ENCODE measurements at regions not wholly inside any gene's neighbourhood (a gene's known extent, or its start where the extent isn't known, plus 50 kb on each side); places are given as distances from the start of the nearest gene placed in this dataset.

- H2AFZ ChIP-seq, result no peak overlapping the region
These were observed 191.1 kb upstream of the NUDT4 start for GRCh38 chr12:93186621-93187020.

GRCh38 chr12:93191423-93191822 is 186.3 kb upstream of the NUDT4 start:
- Histone ChIP-seq H3K4me1 (no peaks in the 10 kb centered on the region), H3K27ac (no peak overlapping the region), H3K4me3 (ENCODE audit: low read depth, low read length) (no peak overlapping the region), H3K4me2 (ENCODE audit: low read length) (no peak overlapping the region), H3K9me3 (ENCODE audit: control insufficient read depth, low read length) (no peaks in the 10 kb centered on the region), H2AFZ (no peak overlapping the region), H3K9ac (no peak overlapping the region), H3K27me3 (ENCODE audit: control insufficient read depth, insufficient read depth, low read length) (no peaks in the 10 kb centered on the region), H3K36me3 (ENCODE audit: control insufficient read depth, insufficient read depth, low read length) (no peaks in the 10 kb centered on the region), H3K79me2 (no peaks in the 10 kb centered on the region)
- TF ChIP-seq CTCF (IDR thresholded peaks at IDR 0.05), result no peak

More at GRCh38 chr12:93186621-93187020, 191.1 kb upstream of the NUDT4 start:
- H3K4me1 ChIP-seq, result no peaks in the 10 kb centered on the region
- no peak overlapping the region for H3K9ac ChIP-seq
- no peak for TF ChIP-seq CTCF (IDR thresholded peaks at IDR 0.05)
- H3K9me3 ChIP-seq (ENCODE audit: control insufficient read depth, low read length), result no peaks in the 10 kb centered on the region
- H3K4me3 ChIP-seq (ENCODE audit: low read depth, low read length), result no peak overlapping the region
- H3K4me2 ChIP-seq (ENCODE audit: low read length), result no peak overlapping the region
- no peaks in the 10 kb centered on the region for H3K36me3 ChIP-seq (ENCODE audit: control insufficient read depth, insufficient read depth, low read length)
- no peak overlapping the region for H3K27ac ChIP-seq
- no peaks in the 10 kb centered on the region for H3K79me2 ChIP-seq
- H3K27me3 ChIP-seq (ENCODE audit: control insufficient read depth, insufficient read depth, low read length), result no peaks in the 10 kb centered on the region

DNA sequence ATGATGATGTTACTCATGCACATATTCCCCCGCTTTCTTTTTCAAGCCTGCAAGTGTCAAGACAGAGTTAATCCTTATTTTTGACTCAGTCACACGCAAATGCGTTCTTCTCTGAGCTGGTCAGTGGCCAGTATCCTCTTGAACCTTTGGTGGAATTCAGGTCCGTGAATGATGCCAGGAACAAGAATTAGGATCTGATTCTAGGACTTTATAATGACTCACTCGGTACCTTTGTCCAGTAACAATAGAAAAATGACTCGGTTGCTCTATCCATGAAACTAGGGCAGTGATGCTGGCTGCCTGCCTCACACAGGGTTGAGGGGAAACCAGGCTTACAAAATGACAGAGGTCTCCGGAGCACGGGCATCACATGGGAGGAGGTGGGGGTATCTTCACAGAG is 185.8 kb upstream of the NUDT4 start:
- Histone ChIP-seq H3K9me3 (ENCODE audit: control insufficient read depth, low read length) (no peaks in the 10 kb centered on the region), H3K27ac (no peak overlapping the region), H3K27me3 (ENCODE audit: control insufficient read depth, insufficient read depth, low read length) (no peaks in the 10 kb centered on the region), H3K36me3 (ENCODE audit: control insufficient read depth, insufficient read depth, low read length) (no peaks in the 10 kb centered on the region), H2AFZ (no peak overlapping the region), H3K9ac (no peak overlapping the region), H3K4me2 (ENCODE audit: low read length) (no peak overlapping the region), H3K4me1 (no peaks in the 10 kb centered on the region), H3K79me2 (no peaks in the 10 kb centered on the region), H3K4me3 (ENCODE audit: low read depth, low read length) (no peak overlapping the region)
- no peak for TF ChIP-seq CTCF (IDR thresholded peaks at IDR 0.05)

DNA sequence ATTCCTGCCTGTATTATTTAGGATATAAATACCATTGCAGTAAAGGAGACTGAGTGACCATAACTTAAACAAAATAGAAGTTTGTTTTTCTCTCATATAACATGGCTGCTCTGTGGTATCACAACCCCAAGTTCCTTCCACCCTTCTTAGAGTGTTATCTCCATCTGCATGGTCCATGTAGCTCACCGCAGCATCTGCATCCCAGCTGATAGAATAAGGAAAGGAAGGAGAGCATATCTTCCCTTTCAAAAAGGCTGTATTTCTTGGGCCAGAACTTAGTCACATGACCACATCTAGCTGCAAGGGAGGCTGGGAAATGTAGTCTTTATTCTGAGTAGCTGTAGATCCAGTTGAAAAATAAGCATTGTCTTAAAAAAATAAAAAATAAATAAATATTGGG is 184.8 kb upstream of the NUDT4 start:
- Histone ChIP-seq H3K79me2 (no peaks in the 10 kb centered on the region), H3K4me1 (no peaks in the 10 kb centered on the region), H3K27ac (no peak overlapping the region), H3K9ac (no peak overlapping the region), H3K4me2 (ENCODE audit: low read length) (no peak overlapping the region), H3K9me3 (ENCODE audit: control insufficient read depth, low read length) (no peaks in the 10 kb centered on the region), H3K36me3 (ENCODE audit: control insufficient read depth, insufficient read depth, low read length) (no peaks in the 10 kb centered on the region), H3K27me3 (ENCODE audit: control insufficient read depth, insufficient read depth, low read length) (no peaks in the 10 kb centered on the region), H3K4me3 (ENCODE audit: low read depth, low read length) (no peak overlapping the region), H2AFZ (no peak overlapping the region)
- no peak for TF ChIP-seq CTCF (IDR thresholded peaks at IDR 0.05)

- Histone ChIP-seq H3K4me3 (ENCODE audit: low read depth, low read length) (no peak overlapping the region), H3K4me1 (no peaks in the 10 kb centered on the region), H3K9ac (no peak overlapping the region), H3K4me2 (ENCODE audit: low read length) (no peak overlapping the region), H3K79me2 (no peaks in the 10 kb centered on the region), H2AFZ (no peak overlapping the region), H3K36me3 (ENCODE audit: control insufficient read depth, insufficient read depth, low read length) (no peaks in the 10 kb centered on the region), H3K9me3 (ENCODE audit: control insufficient read depth, low read length) (no peaks in the 10 kb centered on the region), H3K27ac (no peak overlapping the region), H3K27me3 (ENCODE audit: control insufficient read depth, insufficient read depth, low read length) (no peaks in the 10 kb centered on the region)
- no peak for TF ChIP-seq CTCF (IDR thresholded peaks at IDR 0.05)
These were observed 182.2 kb upstream of the NUDT4 start for GRCh38 chr12:93195511-93195910.
